HG03097 (cell line): ENCODE measurements at regions not wholly inside any gene's neighbourhood (a gene's known extent, or its start where the extent isn't known, plus 50 kb on each side); places are given as distances from the start of the nearest gene placed in this dataset.
"Not testable (repeated sequence)": the region's sequence is repeated elsewhere in the genome, so short reads cannot be mapped to it uniquely, and the experiment has no call there.

Source experiments
- ATAC-seq: cut with Tn5 transposase; IDR thresholded peaks from one replicate; pipeline ENCODE4 v1.9.1; 2021; ENCODE audit not compliant: unreplicated experiment, low FRiP score

DNA sequence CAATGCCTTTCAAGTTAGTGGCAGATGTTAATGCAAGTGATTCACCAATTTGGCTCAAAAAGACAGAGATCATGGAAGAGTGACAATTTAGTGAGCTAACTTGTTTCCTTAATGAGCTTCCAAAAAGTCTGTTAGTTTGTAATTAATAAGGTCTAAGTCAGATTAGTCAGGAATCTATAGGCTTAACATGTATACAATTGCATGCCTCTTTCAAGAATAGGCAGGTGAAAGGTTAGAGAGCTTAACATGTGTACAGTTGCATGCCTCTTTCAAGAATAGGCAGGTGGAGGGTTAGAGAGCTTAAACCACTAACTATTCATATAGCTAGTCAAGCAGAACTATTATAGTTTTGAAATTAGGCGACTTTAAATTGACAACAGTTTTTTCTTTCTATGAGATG is 663.8 kb downstream of the C12orf50 start:
- ATAC-seq, result no peak

DNA sequence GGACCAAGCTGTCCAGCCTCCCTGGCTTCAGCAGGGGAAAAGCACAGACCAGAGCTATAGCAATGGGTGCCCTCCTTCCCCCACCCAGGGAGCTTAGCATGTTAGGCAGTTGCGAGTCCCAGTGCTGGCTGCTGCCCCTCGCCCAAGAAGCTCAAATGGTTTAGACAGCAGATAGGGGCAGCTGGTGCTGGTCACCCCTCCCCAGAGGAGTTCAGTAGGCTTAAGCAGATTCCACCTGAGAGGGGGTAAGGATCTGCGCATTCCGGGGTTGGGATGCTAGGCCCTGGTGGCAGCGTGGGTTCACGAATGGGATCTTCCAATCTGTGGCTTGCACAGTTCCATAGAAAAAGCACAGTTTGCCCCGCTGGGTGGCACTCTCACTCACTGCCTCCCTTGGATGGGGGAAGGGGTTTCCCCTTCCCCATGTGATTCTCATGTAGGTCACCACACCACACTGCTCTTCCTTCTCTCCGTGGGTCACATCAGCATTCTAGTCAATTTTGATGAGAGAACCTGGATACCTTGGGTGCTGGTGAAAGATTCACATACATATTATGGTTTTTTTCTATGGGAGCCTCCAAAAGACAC is 665.6 kb downstream of the C12orf50 start:
- no peak for ATAC-seq

GRCh38 chr12:87349681-87350080 is 679.5 kb downstream of the C12orf50 start:
- ATAC-seq, result no peak

- ATAC-seq, result no peak
Measured at GRCh38 chr12:87348071-87348470, 681.1 kb downstream of the C12orf50 start.

DNA sequence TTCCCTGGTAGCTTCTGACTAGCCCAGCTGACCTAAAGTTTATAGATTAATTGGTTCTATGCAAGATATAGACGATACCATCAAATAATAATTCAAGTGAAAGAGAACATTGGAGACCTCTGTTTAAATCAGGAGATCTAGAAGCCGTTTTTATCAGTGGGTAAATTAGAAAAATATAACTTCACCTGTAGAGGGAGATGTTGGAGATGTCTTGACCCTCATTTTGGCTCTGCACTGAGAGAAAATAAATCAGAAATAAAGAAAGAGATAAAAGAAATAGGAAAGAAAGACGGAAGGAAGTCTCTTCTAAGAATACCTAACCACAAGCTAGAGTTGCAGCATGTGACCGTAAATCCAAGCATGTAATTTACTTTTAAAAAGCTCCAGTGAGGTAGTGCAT is 684.5 kb downstream of the C12orf50 start:
- ATAC-seq, result no peak

DNA sequence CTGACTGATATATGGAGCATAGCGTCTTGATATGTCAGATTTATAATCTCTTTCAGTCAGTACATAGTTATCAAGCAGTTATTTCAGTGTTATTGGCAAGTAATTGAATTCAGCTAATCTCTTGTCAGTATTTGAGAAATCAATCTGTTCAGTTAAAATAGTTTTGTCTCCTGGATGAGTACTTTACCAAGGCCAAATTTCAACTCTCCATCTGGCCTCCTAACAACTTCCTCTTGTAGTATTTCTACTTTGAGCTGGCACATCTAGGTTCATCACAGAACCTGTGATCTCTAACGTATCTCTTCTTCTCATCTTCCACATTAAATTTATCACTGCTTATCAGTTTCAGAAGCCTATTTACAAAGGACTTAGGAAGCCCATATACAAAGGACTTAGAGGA is 690.5 kb downstream of the C12orf50 start:
- ATAC-seq, result no peak

- ATAC-seq, result no peak
Measured at GRCh38 chr12:87336814-87337336, 692.3 kb downstream of the C12orf50 start.

DNA sequence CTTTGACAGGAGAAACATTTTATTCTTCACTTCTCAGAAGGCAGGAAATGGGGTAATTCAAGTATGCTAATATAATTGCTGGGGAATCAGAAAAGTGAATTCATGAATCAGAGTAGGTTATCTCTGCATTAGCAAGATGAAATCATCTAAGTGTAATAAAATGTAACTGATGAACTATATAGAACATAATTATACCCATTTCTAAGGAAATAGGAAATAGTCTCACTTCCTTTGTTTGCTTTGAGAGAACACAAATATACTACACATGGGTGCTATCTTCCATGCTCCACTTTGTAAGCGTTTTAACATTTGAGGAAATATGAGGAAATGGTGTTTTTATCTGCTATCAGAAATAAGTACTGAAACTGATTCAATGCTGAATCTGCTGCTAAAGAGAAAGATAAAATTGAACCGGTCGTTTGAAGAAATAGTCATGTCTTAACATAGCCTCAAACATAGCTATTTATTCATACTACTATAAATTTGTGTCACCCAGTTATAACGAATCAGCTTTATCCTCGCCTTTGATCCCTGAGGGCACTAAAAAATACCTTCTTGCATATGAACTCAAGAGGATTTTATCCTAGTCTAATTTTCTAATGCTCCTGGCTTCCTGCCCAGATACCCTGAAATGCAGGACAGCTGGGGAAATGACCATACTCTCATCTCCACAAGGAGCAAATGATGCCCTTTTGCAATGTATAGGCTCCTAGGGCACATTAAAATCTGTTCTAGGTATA is 696.0 kb downstream of the C12orf50 start:
- ATAC-seq, result no peak

DNA sequence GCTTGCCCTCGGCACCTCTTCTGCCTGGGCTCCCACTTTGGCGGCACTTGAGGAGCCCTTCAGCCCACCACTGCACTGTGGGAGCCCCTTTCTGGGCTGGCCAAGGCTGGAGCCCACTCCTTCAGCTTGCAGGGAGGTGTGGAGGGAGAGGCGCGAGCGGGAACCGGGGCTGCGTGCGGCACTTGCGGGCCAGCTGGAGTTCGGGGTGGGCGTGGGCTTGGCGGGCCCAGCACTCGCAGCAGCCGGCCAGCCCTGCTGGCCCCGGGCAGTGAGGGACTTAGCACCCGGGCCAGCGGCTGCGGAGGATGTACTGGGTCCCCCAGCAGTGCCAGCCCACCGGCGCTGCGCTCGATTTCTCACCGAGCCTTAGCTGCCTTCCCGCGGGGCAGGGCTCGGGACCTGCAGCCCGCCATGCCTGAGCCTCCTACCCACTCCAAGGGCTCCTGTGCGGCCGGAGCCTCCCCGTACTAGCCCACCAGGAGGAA is 699.1 kb downstream of the C12orf50 start:
- not testable (repeated sequence) for ATAC-seq

DNA sequence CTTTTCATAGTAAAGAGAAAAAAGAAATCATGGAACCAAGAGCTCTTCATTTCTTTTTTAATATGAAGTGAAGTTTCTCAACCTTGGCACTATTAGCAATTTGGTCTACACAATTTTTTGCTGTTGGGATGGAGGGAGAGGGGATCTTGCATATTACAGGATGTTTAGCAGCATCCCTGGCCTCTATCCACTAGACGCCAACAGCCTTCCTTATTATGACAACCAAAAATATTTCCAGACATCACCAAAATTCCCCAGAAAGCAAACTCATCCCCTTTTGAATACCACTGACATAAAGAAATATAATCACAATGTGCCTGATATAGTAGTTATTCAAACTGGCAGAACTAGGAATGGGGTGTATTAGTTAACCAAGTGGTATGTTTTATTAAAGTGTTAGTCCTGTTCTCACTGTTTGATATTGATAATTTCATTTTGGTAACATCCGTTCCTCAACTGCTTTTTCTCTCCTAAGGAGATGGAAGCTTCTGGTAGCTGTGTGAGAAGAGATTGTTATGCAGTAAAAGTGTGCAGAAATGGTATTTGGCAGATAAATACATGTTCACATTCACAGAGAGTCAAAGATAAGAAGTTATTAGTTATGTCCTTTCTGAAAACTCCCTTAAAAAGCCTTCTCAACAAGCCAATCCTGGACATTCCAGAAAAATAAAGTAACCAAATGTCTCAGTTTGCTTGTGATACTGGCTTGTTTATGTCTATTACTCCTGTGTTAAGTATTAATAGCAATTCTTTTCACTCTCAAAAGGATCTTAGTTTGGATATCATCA is 699.9 kb downstream of the C12orf50 start:
- no peak for ATAC-seq

DNA sequence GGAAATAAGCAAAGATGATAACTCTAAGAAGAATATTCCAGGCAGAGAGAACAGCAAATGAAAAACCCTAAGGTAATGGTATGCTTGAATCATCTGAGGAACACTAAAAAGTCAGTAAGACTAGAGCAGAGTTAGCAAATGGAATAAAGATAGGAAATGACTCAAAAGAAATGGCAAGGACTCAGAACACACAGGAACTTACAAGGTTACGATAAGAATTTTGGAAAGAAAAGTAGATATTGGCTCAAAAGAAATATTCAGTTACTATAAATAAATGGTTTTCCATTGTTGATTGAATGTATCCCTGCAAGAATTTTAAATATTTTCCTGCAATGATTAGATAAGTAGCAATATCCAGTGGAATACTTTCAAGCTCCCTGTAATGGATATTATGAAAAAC is 705.8 kb downstream of the C12orf50 start:
- no peak for ATAC-seq

DNA sequence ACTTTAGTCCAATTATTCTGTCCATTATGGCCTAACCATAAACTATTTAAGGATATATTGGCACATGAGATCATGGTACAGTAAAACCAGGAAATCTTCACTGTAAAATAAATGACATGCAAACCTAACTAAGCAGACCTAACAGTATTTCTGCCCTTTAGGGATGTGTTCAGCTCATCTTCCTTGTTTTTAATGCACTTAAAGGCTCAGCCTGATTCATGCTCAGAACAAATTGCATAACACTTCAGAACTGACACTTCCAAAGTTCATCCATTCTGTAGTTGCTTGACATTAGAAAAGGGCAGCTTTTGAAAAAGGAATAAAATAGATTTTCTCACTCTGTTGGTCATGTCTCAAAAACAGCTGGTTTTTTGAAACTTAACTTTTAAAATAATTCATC is 708.5 kb downstream of the C12orf50 start:
- no peak for ATAC-seq

DNA sequence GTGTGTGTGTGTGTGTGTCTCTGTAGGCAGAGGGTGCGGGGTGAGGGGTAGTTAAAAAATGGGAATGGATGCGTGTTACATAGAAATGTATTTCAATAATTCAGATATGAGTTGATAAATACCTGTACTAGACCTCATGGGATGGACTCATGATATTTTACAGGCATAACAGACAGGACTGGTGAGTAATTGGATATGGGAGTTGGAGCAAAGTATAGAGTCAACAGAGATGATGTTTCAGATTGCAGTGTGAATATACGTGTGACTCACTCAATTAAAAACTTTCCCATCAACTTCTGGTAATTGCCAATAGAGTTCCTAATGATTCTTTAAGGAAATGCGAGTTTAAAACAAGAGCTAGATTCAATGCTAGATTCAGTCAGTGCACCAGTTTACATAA is 711.9 kb downstream of the C12orf50 start:
- no peak for ATAC-seq

DNA sequence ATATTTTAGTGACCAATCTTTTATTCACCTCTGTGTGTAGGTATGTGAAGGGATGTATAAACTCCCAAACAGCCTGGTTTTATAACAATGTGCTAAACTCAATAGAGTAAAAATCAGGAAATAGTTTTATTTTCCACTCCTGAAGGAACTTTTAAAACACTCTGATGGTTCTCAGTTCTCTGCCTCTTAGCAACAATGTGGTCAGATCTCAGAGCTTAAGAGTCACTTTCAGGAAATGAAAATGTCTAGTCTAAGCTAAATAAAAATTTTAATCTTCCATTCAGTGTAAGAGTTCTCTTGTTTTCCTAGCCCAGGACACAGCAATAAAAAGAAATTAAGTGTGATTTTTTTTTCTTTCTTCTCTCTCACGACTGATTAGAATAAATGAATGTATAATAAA is 718.0 kb downstream of the C12orf50 start:
- ATAC-seq, result peak; percentile 59

- ATAC-seq, result no peak
Measured at GRCh38 chr12:87310126-87310525, 719.1 kb downstream of the C12orf50 start.

- ATAC-seq, result no peak
Measured at GRCh38 chr12:87305481-87305880, 723.7 kb downstream of the C12orf50 start.

- no peak for ATAC-seq
Measured at GRCh38 chr12:87304406-87304805, 724.8 kb downstream of the C12orf50 start.

DNA sequence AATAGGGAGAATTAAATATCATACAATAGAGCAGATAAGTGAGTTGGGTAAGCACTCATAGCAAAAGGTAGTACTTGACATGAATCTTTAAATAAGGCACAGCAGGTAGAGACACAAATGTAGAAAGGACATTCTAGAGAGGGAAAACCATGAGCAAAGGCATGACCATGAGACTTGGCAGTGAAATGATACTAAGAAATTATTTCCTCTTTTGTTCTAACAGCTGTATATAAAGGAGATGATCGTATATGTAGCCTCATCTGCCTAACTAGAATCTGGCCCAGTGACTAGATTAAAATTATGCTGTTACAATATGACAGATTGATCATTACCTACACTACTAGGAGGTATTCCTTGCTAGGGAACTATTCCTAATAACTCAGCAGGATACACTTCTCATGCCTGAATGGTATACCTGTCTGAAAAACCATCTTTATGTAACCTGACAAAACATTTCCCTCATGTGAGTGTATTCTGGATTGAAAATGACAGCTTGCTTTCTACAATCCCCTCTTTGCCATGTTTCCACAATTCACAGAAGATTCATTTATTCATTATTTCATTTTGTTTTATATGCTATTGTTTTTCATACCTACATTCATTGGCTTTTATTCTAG is 725.7 kb downstream of the C12orf50 start:
- no peak for ATAC-seq

DNA sequence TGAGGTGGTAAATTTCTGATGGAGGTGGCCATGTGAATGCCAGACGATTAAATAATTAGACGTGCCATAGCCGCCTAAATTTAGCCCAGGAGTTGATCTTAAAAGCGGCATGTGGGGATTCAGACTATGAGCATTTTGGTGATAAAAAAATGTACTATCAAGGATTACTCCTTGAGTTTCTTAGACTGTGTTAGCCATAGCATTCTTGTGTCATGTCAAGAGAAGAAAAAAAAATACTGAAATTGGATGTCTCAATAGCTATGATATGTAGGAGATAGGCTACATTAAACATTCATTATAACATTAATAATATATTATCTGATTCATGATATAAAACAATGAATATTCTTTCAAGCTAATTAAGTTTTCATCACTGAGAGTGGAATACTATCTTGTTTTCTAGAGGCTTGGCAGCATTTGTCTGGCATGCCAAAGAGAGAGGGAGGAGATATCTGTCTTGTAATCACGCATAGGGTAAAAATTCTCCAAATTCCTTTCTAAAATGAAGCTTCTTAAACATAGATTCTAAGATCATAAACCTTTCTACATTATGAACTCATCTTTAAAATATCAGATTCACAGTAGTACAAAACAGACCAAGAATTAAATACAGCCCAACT is 727.0 kb downstream of the C12orf50 start:
- ATAC-seq, result no peak

DNA sequence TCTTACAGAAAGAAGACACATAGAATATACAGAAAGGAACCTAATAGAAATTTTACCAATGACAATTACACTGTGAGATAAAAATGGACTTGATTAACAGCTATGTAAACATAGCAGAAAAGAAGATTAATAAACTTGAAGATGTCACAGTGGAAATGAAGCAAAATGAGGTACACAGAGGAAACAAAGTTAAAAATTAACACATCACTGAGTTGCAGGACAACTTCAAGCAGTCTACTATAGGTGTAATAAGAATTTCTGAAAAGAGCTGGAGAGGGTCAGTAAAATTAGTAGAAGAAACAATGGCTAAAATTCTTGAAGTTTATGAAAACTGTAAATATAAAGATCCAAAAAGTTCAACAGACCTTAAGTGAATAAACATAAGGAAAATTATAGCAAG is 738.7 kb downstream of the C12orf50 start:
- ATAC-seq, result no peak
